Neural crest cell (in vitro differentiated cells): ENCODE measurements at regions not wholly inside any gene's neighbourhood (a gene's known extent, or its start where the extent isn't known, plus 50 kb on each side); places are given as distances from the start of the nearest gene placed in this dataset.
"Not testable (repeated sequence)": the region's sequence is repeated elsewhere in the genome, so short reads cannot be mapped to it uniquely, and the experiment has no call there.

Source experiments
- DNase-seq: peaks from one replicate; pipeline ENCODE4 v3.0.0; 2021; ENCODE audit warnings: low read depth, mixed read lengths, low spot score
- H3K27ac Mint-ChIP-seq: one replicate; pipeline ENCODE4 v1.8.0; 2021; ENCODE audit warnings: mild to moderate bottlenecking, mixed read lengths; ENCODE audit not compliant: unreplicated experiment
- H3K27me3 Mint-ChIP-seq: 2 replicates; pipeline ENCODE4 v1.8.0; 2021; ENCODE audit warnings: low read depth, mild to moderate bottlenecking, mixed read lengths
- H3K36me3 Mint-ChIP-seq: 2 replicates; pipeline ENCODE4 v1.8.0; 2021; ENCODE audit warnings: low read depth, mild to moderate bottlenecking, mixed read lengths
- H3K4me1 Mint-ChIP-seq: 2 replicates; pipeline ENCODE4 v1.8.0; 2021; ENCODE audit warnings: mixed read lengths
- H3K4me3 Mint-ChIP-seq: one replicate; pipeline ENCODE4 v1.8.0; 2021; ENCODE audit warnings: mild to moderate bottlenecking, mixed read lengths
- H3K9me3 Mint-ChIP-seq: 2 replicates; pipeline ENCODE4 v1.8.0; 2021; ENCODE audit warnings: mixed read lengths
- CTCF ChIP-seq: fragments of 200-600 bp; sonication (generic); conservative IDR thresholded peaks from 2 replicates; pipeline ENCODE4 v1.5.0; 2021; ENCODE audit warnings: antibody characterized with exemption, mild to moderate bottlenecking

GRCh38 chr1:38183747-38184146 lies 137.2 kb upstream of the POU3F1 start:
- Mint-ChIP-seq H3K27me3 (no peaks in the 10 kb centered on the region), H3K36me3 (peaks cover 5% of the 10 kb centered on the region), H3K27ac (no peak overlapping the region), H3K4me3 (no peak overlapping the region), H3K4me1 (peaks cover 49% of the 10 kb centered on the region), H3K9me3 (peaks cover 10% of the 10 kb centered on the region)
- DNase-seq = no peak
- no peak for TF ChIP-seq CTCF

GRCh38 chr1:38183096-38183495 lies 136.5 kb upstream of the POU3F1 start:
- Mint-ChIP-seq H3K9me3 (peaks cover 10% of the 10 kb centered on the region), H3K4me1 (peaks cover 49% of the 10 kb centered on the region), H3K4me3 (peak overlapping the region; percentile 12), H3K27me3 (no peaks in the 10 kb centered on the region), H3K27ac (peak overlapping the region; percentile 94), H3K36me3 (peaks cover 5% of the 10 kb centered on the region)
- no peak for TF ChIP-seq CTCF
- peak; percentile 26 for DNase-seq

GRCh38 chr1:38180388-38180787 lies 133.8 kb upstream of the POU3F1 start:
- H3K4me3 Mint-ChIP-seq, H3K36me3 Mint-ChIP-seq, DNase-seq, H3K27me3 Mint-ChIP-seq: not testable (repeated sequence)
- H3K9me3 Mint-ChIP-seq = peaks cover 10% of the 10 kb centered on the region
- peak overlapping the region; percentile 80 for H3K27ac Mint-ChIP-seq
- peaks cover 46% of the 10 kb centered on the region for H3K4me1 Mint-ChIP-seq

GRCh38 chr1:38179483-38179882 lies 132.9 kb upstream of the POU3F1 start:
- DNase-seq = peak; percentile 16
- Mint-ChIP-seq H3K27me3 (no peaks in the 10 kb centered on the region), H3K27ac (peak overlapping the region; percentile 86), H3K36me3 (peaks cover 5% of the 10 kb centered on the region), H3K4me1 (peaks cover 50% of the 10 kb centered on the region), H3K9me3 (peaks cover 10% of the 10 kb centered on the region), H3K4me3 (no peak overlapping the region)
- no peak for TF ChIP-seq CTCF

- peaks cover 46% of the 10 kb centered on the region for H3K4me1 Mint-ChIP-seq
- no peak overlapping the region for H3K4me3 Mint-ChIP-seq
- peaks cover 5% of the 10 kb centered on the region for H3K36me3 Mint-ChIP-seq
- peaks cover 10% of the 10 kb centered on the region for H3K9me3 Mint-ChIP-seq
- TF ChIP-seq CTCF = no peak
- DNase-seq = no peak
- no peak overlapping the region for H3K27ac Mint-ChIP-seq
- no peaks in the 10 kb centered on the region for H3K27me3 Mint-ChIP-seq
These were observed 131.6 kb upstream of the POU3F1 start for GRCh38 chr1:38178216-38178615.

GRCh38 chr1:38175121-38175520 lies 128.5 kb upstream of the POU3F1 start:
- peaks cover 5% of the 10 kb centered on the region for H3K9me3 Mint-ChIP-seq
- H3K27ac Mint-ChIP-seq = peak overlapping the region; percentile 91
- DNase-seq = no peak
- H3K4me1 Mint-ChIP-seq = peaks cover 26% of the 10 kb centered on the region
- H3K4me3 Mint-ChIP-seq = no peak overlapping the region
- no peaks in the 10 kb centered on the region for H3K36me3 Mint-ChIP-seq
- H3K27me3 Mint-ChIP-seq = no peaks in the 10 kb centered on the region
- TF ChIP-seq CTCF = no peak
